RWPE1 (cell line): ENCODE measurements at regions not wholly inside any gene's neighbourhood (a gene's known extent, or its start where the extent isn't known, plus 50 kb on each side); places are given as distances from the start of the nearest gene placed in this dataset.

ENCODE experiments used
- CTCF ChIA-PET: fragments of 350-600 bp; sonication (Branson Sonifier 250); formaldehyde crosslinking; extraction: SDS; loops from one replicate; lab custom pipeline; 2021; lab: Yijun Ruan, JAX
- POLR2A ChIA-PET: fragments of 400-600 bp; formaldehyde crosslinking; extraction: SDS; loops from one replicate; lab custom pipeline; 2020; ENCODE audit warnings: antibody characterized with exemption; ENCODE audit not compliant: low non-redundant PET; lab: Yijun Ruan, JAX
- DNase-seq: peaks from one replicate; pipeline ENCODE4 v3.0.0; 2012; ENCODE audit warnings: low spot score
- H3K27ac ChIP-seq: fragments of 450-650 bp; 2 replicates; pipeline ENCODE4 v1.5.1; 2017
- TF ChIP-seq, protein P1 (sequence below): fragments of 450-650 bp; conservative IDR thresholded peaks from 2 replicates; pipeline ENCODE4 v1.5.1; 2017; ENCODE audit warnings: low read depth, mild to moderate bottlenecking

DNA sequence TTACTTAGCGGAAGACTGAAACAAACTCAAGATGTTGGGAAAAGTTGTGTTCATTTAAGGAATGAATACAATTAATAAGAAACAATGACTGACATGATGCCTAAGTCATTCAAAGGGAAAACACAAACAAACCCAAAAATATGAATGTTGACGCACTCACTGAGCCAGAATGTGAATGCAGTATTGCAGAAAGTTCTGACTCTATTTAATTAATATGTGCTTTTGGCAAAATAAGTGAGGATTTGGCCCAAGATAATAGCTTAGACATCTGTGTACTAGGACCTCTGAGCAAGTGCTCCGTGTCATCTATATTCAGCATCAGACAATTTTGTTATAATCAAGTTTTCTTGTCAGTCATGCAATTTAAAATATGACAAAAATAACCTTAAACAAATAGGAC is 1138.8 kb upstream of the NXPH2 start:
- ChIA-PET POLR2A (no interaction called here), CTCF (interaction anchor here (0.6 kb wide), 1 partner anchor 48 kb away, joined by 3 read pairs; no protein-coding TSS in a partner anchor)
- DNase-seq: no peak
- TF ChIP-seq, protein P1, sequence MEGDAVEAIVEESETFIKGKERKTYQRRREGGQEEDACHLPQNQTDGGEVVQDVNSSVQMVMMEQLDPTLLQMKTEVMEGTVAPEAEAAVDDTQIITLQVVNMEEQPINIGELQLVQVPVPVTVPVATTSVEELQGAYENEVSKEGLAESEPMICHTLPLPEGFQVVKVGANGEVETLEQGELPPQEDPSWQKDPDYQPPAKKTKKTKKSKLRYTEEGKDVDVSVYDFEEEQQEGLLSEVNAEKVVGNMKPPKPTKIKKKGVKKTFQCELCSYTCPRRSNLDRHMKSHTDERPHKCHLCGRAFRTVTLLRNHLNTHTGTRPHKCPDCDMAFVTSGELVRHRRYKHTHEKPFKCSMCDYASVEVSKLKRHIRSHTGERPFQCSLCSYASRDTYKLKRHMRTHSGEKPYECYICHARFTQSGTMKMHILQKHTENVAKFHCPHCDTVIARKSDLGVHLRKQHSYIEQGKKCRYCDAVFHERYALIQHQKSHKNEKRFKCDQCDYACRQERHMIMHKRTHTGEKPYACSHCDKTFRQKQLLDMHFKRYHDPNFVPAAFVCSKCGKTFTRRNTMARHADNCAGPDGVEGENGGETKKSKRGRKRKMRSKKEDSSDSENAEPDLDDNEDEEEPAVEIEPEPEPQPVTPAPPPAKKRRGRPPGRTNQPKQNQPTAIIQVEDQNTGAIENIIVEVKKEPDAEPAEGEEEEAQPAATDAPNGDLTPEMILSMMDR: no peak
- no peak overlapping the region for H3K27ac ChIP-seq

DNA sequence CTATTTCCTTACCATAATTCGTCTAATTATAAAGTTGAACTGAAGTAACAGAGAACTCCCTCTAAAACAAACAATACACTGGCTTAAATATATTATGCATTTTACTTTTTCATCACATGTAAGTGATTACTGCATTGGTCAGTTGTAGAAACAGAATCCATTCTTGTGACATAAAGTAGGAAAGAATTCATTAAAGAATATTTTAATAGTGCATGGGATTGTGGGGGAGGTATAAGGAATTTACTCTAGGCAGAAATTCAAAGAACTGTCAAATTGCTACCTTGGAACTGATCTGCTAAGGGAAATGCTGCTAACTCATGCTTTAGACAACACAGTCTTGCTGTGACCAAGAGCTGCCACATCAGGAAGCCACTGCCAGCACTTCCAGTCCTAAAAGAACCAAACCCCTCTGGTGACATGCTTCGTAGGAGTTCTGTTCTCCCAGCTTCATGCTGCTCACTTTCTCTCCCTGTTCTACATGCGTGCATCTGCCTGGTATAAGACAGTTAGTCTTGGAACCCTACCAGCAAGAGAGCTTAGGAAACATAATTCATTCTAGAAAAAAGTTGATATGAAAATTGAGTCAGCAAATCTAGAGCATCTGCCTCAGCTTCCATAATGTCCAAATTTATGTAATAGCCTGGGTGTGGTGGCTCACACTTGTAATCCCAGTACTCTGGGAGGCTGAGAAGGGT is 1137.6 kb upstream of the NXPH2 start:
- no peak overlapping the region for H3K27ac ChIP-seq
- ChIA-PET POLR2A (no interaction called here), CTCF (no interaction called here)
- DNase-seq: no peak
- TF ChIP-seq, protein P1: no peak

GRCh38 chr2:139916822-139917221 is 1136.6 kb upstream of the NXPH2 start:
- TF ChIP-seq, protein P1: no peak
- ChIA-PET CTCF (no interaction called here), POLR2A (no interaction called here)
- H3K27ac ChIP-seq: no peak overlapping the region
- no peak for DNase-seq

- no peak overlapping the region for H3K27ac ChIP-seq
- DNase-seq: no peak
- TF ChIP-seq, protein P1: no peak
- POLR2A ChIA-PET: no interaction called here
- CTCF ChIA-PET: no interaction called here
These were observed 1131.0 kb upstream of the NXPH2 start for GRCh38 chr2:139911160-139911559.

DNA sequence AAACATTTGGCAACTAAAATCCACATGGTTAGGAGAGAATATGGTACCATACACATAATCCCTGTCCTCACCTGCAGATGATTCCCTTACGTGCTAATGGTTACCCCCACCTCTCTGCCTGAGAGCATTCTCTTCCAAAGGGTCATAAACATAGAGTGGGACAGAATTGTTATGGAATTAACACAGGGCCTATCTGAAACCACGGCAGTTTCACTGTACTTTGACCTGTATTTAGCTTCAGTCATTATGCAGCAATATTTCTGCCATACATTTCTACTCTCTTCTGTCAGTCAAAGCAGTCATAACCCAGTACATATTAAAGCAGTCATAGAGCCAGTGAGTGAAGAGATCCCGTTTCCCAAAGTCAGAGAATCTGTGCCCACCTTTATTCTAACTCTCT is 1128.9 kb upstream of the NXPH2 start:
- no peak for DNase-seq
- CTCF ChIA-PET: no interaction called here
- no peak overlapping the region for H3K27ac ChIP-seq
- POLR2A ChIA-PET: no interaction called here
- TF ChIP-seq, protein P1: no peak

DNA sequence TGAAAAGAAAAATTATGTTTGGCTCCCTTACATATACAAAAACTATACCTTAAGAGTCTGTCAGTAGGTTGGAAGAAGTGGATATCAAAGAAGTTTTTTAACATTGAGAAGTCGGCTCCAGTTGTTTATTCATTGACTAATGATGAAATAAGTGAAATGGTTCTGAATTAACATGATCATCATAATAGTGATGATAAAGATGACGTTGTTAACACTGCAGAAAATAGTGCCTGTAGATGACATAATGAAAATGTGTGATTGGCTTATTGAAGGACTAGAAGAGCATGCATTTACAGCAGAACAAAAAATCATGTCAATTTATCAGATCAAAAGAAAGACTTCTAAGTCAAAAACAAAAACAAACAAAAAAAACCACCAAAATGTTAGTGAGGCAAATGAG is 1125.4 kb upstream of the NXPH2 start:
- no peak overlapping the region for H3K27ac ChIP-seq
- TF ChIP-seq, protein P1: no peak
- ChIA-PET POLR2A (no interaction called here), CTCF (no interaction called here)
- DNase-seq: no peak
